SK-N-SH (cell line): ENCODE measurements at regions not wholly inside any gene's neighbourhood (a gene's known extent, or its start where the extent isn't known, plus 50 kb on each side); places are given as distances from the start of the nearest gene placed in this dataset.

Experiments used
- CTCF ChIA-PET: fragments of 300-600, 350-600 bp; formaldehyde crosslinking; extraction: SDS; loops from one replicate; lab custom pipeline; 2021; lab: Yijun Ruan, JAX
- POLR2A ChIA-PET: fragments of 350-600 bp; sonication (Branson Sonifier 250); formaldehyde crosslinking; extraction: SDS; loops from one replicate; lab custom pipeline; 2020; ENCODE audit warnings: antibody characterized with exemption, inconsistent platforms; lab: Yijun Ruan, JAX
- DNase-seq: peaks from one replicate; pipeline ENCODE4 v3.0.0; 2012
- H2AFZ ChIP-seq: fragments of 200-600 bp; sonication (generic); 2 replicates; pipeline ENCODE4 v1.8.1; 2016; ENCODE audit warnings: antibody characterized with exemption, mild to moderate bottlenecking, low read depth
- H3F3A ChIP-seq: fragments of 200-600 bp; sonication (generic); replicated peaks from 2 replicates; pipeline ENCODE3; 2016; ENCODE audit warnings: antibody characterized with exemption, mild to moderate bottlenecking; ENCODE audit not compliant: insufficient read depth
- H3K27ac ChIP-seq, 2 experiments: fragments of 200-500 bp in 1 of 2; fragments of 200-600 bp in 1 of 2; sonication (Bioruptor generic) in 1 of 2; sonication (generic), shearing (Covaris generic) in 1 of 2; 2 replicates each; pipeline versions ENCODE4 v1.5.1 to v1.6.1; 2014 to 2016; ENCODE audit warnings: low read depth in 2 of 2, inconsistent platforms in 1 of 2, low read length in 1 of 2, mild to moderate bottlenecking in 1 of 2, mixed read lengths in 1 of 2
- H3K27me3 ChIP-seq: fragments of 200-600 bp; sonication (generic), shearing (Covaris generic); 2 replicates; pipeline ENCODE4 v1.6.1; 2016; ENCODE audit warnings: mixed run types; ENCODE audit not compliant: insufficient read depth
- H3K36me3 ChIP-seq, 2 experiments: fragments of 200-500 bp in 1 of 2; fragments of 200-600 bp in 1 of 2; sonication (Bioruptor generic) in 1 of 2; sonication (generic) in 1 of 2; replicated peaks in 1 of 2; 2 replicates each; pipeline versions ENCODE3 to v1.5.1; 2014 to 2016; ENCODE audit warnings: low read length in 1 of 2, mild to moderate bottlenecking in 1 of 2; ENCODE audit not compliant: insufficient read depth in 2 of 2, control insufficient read depth in 1 of 2
- H3K4me1 ChIP-seq, 2 experiments: fragments of 200-500 bp in 1 of 2; fragments of 200-600 bp in 1 of 2; sonication (Bioruptor generic) in 1 of 2; sonication (generic), shearing (Covaris generic) in 1 of 2; 2 replicates each; pipeline versions ENCODE4 v1.5.1 to v1.6.1; 2014 to 2016; ENCODE audit warnings: low read depth in 1 of 2, low read length in 1 of 2, mixed run types in 1 of 2; ENCODE audit not compliant: insufficient read depth in 2 of 2, control insufficient read depth in 1 of 2
- H3K4me2 ChIP-seq: fragments of 200-600 bp; sonication (generic), shearing (Covaris generic); 2 replicates; pipeline ENCODE4 v1.6.1; 2017; ENCODE audit warnings: mixed run types
- H3K4me3 ChIP-seq, 2 experiments: fragments of 200-500 bp in 1 of 2; fragments of 200-600 bp in 1 of 2; sonication (Bioruptor generic) in 1 of 2; sonication (generic), shearing (Covaris generic) in 1 of 2; 2 replicates each; pipeline versions ENCODE4 v1.5.1 to v1.8.1; 2014 to 2016; ENCODE audit warnings: low read depth in 2 of 2, inconsistent platforms in 1 of 2, low read length in 1 of 2, mild to moderate bottlenecking in 1 of 2, mixed read lengths in 1 of 2, moderate library complexity in 1 of 2
- H3K79me2 ChIP-seq: fragments of 200-600 bp; sonication (generic); 2 replicates; pipeline ENCODE4 v1.8.1; 2017; ENCODE audit warnings: mild to moderate bottlenecking; ENCODE audit not compliant: insufficient read depth
- H3K9ac ChIP-seq: fragments of 200-600 bp; sonication (generic); 2 replicates; pipeline ENCODE4 v1.6.1; 2017; ENCODE audit warnings: mixed run types
- H3K9me2 ChIP-seq: fragments of 200-600 bp; sonication (generic); 2 replicates; pipeline ENCODE4 v1.6.1; 2017; ENCODE audit warnings: mixed run types
- H3K9me3 ChIP-seq: fragments of 200-600 bp; sonication (generic); 2 replicates; pipeline ENCODE4 v1.6.1; 2017; ENCODE audit warnings: mixed run types, mild to moderate bottlenecking, moderate library complexity
- H4K20me1 ChIP-seq: fragments of 200-600 bp; sonication (generic); 2 replicates; pipeline ENCODE4 v1.6.1; 2017; ENCODE audit warnings: mild to moderate bottlenecking, mixed run types; ENCODE audit not compliant: insufficient read depth
- CHD2 ChIP-seq: fragments of 150-350 bp; IDR thresholded peaks from 2 replicates; pipeline ENCODE4 v1.6.1; 2018; ENCODE audit warnings: low read length; ENCODE audit not compliant: partially characterized antibody
- FOXJ3 ChIP-seq: sonication (generic); formaldehyde crosslinking; IDR thresholded peaks from 2 replicates; pipeline ENCODE4 v1.5.1; 2020; ENCODE audit warnings: mild to moderate bottlenecking, missing genetic modification reagents
- FOXM1 ChIP-seq: IDR thresholded peaks from 2 replicates; pipeline ENCODE4 v1.4.0; 2012; ENCODE audit warnings: low read depth, mild to moderate bottlenecking
- NFIC ChIP-seq: IDR thresholded peaks from 2 replicates; pipeline ENCODE4 v1.4.0; 2012; ENCODE audit warnings: borderline replicate concordance
- RAD21 ChIP-seq: IDR thresholded peaks from 2 replicates; pipeline ENCODE4 v1.6.1; 2012; ENCODE audit warnings: mild to moderate bottlenecking, low read length
- SIN3A ChIP-seq: IDR thresholded peaks from 2 replicates; pipeline ENCODE4 v1.6.1; 2012; ENCODE audit warnings: low read depth, mild to moderate bottlenecking, low read length, moderate library complexity, borderline replicate concordance
- TAF1 ChIP-seq: IDR thresholded peaks from 2 replicates; pipeline ENCODE4 v1.6.1; 2012; ENCODE audit warnings: low read depth, mild to moderate bottlenecking, low read length, moderate library complexity, borderline replicate concordance
- WGBS: methylation state at CpG from one replicate; pipeline ENCODE4 v1.1.6; 2017; ENCODE audit warnings: low lambda C conversion rate; 5-methylcytosine and 5-hydroxymethylcytosine counted together
- TF ChIP-seq, protein P1 (sequence below): fragments of 150-350 bp; IDR thresholded peaks from 2 replicates; pipeline ENCODE4 v1.6.1; 2017; ENCODE audit warnings: antibody characterized with exemption, low read length, low read depth, borderline replicate concordance
- TF ChIP-seq, protein P2 (sequence below): IDR thresholded peaks from 2 replicates; pipeline ENCODE4; 2012
- TF ChIP-seq, protein P3 (sequence below): IDR thresholded peaks from 2 replicates; pipeline ENCODE4 v1.6.1; 2012; ENCODE audit warnings: mild to moderate bottlenecking, low read depth, low read length, moderate library complexity
- TF ChIP-seq, protein P4 (sequence below): IDR thresholded peaks from 2 replicates; pipeline ENCODE4 v1.4.0; 2012; ENCODE audit warnings: low read depth, borderline replicate concordance

DNA sequence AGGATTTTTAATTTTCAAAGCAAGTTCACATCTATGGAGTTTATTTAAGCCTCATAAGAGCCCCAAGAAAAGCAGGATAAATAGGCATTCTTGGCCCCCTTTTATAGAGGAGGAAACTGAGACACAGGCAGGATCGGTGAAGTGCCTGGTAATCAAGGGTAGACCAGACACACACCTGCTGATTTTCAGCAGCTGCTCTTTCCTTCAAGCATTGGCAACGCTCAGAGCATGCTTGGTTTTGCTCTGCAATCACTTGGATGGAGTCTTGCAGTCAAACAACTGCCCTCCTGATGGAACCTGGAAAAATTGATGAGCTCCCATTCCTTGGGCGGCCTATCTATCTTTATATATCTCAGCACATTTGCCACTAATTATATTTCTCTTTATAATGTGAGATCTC, 478.9 kb upstream of the CAMK1G start:
- Histone ChIP-seq H3K79me2 (no peaks in the 10 kb centered on the region), H3K4me1 (peaks cover 12 to 29% of the 10 kb centered on the region in 2 experiments; a peak in 3 of 4 replicates), H3K4me3 (no peak overlapping the region), H4K20me1 (no peaks in the 10 kb centered on the region), H3K27ac (no peak overlapping the region; a peak in 1 of 4 replicates), H3K9me2 (no peaks in the 10 kb centered on the region), H3F3A (peaks cover 14% of the 10 kb centered on the region), H2AFZ (no peak overlapping the region), H3K9ac (no peak overlapping the region)
- WGBS, result 88% methylated on average over 3 of the region's 3 CpGs
- ChIA-PET POLR2A (no interaction called here), CTCF (interaction anchor here (1.4 kb wide), 1 partner anchor 103 kb away, joined by 3 read pairs; no protein-coding TSS in a partner anchor)
- DNase-seq, result no peak
- TF ChIP-seq NFIC, result no peak
- TF ChIP-seq, protein P1, sequence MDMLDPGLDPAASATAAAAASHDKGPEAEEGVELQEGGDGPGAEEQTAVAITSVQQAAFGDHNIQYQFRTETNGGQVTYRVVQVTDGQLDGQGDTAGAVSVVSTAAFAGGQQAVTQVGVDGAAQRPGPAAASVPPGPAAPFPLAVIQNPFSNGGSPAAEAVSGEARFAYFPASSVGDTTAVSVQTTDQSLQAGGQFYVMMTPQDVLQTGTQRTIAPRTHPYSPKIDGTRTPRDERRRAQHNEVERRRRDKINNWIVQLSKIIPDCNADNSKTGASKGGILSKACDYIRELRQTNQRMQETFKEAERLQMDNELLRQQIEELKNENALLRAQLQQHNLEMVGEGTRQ, result no peak
- TF ChIP-seq, all 33 proteins: peak for 0
- no peaks in the 10 kb centered on the region for H3K27me3 ChIP-seq
- no peaks in the 10 kb centered on the region for H3K36me3 ChIP-seq
- no peaks in the 10 kb centered on the region for H3K9me3 ChIP-seq
- no peak overlapping the region for H3K4me2 ChIP-seq

DNA sequence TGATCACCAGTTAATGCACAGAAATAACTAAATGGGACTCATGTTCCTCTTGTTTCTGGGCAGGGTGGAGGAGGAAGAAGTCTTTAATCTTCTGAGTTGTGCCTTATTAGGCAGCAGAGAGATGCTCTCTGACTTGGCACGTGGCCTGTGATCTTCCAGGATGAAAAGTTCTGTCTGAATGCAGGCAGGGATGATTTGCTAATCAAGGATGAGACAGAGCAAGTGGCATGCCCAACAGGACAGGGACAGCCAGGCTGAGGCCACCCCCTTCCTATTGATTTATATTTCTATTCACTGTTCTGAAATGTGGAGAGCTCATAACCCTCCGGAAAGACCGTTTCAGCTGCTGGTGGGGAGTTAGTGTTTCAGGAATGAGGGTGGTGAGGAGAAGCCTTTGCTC, 477.8 kb upstream of the CAMK1G start:
- H3K9ac ChIP-seq, result no peak overlapping the region
- H3K9me3 ChIP-seq, result no peaks in the 10 kb centered on the region
- H3K4me3 ChIP-seq, result no peak overlapping the region
- H3K36me3 ChIP-seq, result no peaks in the 10 kb centered on the region
- TF ChIP-seq FOXM1, result no peak
- TF ChIP-seq, protein P2, sequence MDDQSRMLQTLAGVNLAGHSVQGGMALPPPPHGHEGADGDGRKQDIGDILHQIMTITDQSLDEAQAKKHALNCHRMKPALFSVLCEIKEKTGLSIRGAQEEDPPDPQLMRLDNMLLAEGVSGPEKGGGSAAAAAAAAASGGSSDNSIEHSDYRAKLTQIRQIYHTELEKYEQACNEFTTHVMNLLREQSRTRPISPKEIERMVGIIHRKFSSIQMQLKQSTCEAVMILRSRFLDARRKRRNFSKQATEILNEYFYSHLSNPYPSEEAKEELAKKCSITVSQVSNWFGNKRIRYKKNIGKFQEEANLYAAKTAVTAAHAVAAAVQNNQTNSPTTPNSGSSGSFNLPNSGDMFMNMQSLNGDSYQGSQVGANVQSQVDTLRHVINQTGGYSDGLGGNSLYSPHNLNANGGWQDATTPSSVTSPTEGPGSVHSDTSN, result 0 out of 2 replicates have a peak, but pooled peaks have one; percentile 10
- H3K4me2 ChIP-seq, result peak overlapping the region; percentile 51; the same call in 1 of the 2 replicates
- peaks cover 14% of the 10 kb centered on the region for H3F3A ChIP-seq
- H3K27ac ChIP-seq, result peak overlapping the region; percentile 72 to 85
- no peaks in the 10 kb centered on the region for H4K20me1 ChIP-seq
- WGBS, result 45% methylated on average over 3 of the region's 3 CpGs
- no peaks in the 10 kb centered on the region for H3K79me2 ChIP-seq
- no peaks in the 10 kb centered on the region for H3K9me2 ChIP-seq
- no peaks in the 10 kb centered on the region for H3K27me3 ChIP-seq
- POLR2A ChIA-PET, result no interaction called here
- H3K4me1 ChIP-seq, result peaks cover 12 to 29% of the 10 kb centered on the region in 2 experiments; a peak in 3 of 4 replicates
- no peak for DNase-seq
- H2AFZ ChIP-seq, result peak overlapping the region; percentile 61; the same call in 1 of the 2 replicates
- CTCF ChIA-PET, result interaction anchor here (1.8 kb wide), 1 partner anchor 10 kb away, joined by 6 read pairs; no protein-coding TSS in a partner anchor

DNA sequence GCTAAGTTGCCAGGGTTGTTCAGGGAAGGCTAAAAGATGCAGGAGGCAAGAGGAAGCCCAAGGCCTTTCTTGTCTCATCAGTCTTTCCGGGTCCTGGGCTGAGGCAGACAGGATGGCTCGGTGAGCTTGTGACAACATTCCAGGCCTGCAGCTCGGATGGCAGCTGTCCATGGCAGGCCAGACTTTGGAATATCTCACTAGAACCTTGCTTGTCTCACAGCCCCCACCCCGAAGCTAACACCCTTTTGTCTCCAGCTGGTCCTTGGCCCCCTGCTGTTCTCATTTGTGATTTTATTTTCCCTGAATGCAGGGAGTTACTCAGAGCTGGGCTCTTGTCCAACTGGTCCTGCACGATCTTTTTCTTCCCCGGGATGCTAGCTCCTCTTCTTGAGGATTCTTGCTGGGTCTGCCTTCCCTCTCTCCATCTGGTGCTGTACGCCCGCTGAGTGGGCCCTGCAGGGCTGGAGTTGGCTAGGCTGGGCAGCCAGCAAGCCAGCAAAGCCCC, 477.2 kb upstream of the CAMK1G start:
- peak; percentile 22 for DNase-seq
- Histone ChIP-seq H3K4me2 (peak overlapping the region; percentile 51; the same call in 1 of the 2 replicates), H3K36me3 (no peaks in the 10 kb centered on the region), H3K9me2 (no peaks in the 10 kb centered on the region), H3K4me1 (peaks cover 12 to 29% of the 10 kb centered on the region in 2 experiments; a peak in 3 of 4 replicates), H2AFZ (peak overlapping the region; percentile 61), H3F3A (peaks cover 14% of the 10 kb centered on the region), H3K9me3 (no peaks in the 10 kb centered on the region), H3K9ac (no peak overlapping the region), H3K79me2 (no peaks in the 10 kb centered on the region), H3K4me3 (no peak overlapping the region; a peak in 1 of 4 replicates), H4K20me1 (no peaks in the 10 kb centered on the region), H3K27me3 (no peaks in the 10 kb centered on the region), H3K27ac (peak overlapping the region; percentile 72 to 85)
- ChIA-PET CTCF (interaction anchor here (0.7 to 1.8 kb wide), 3 partner anchors 10 to 18 kb away, joined by 3 to 7 read pairs (median 6); no protein-coding TSS in a partner anchor), POLR2A (no interaction called here)
- WGBS, result 9% methylated on average over 6 of the region's 8 CpGs
- TF ChIP-seq FOXM1 (no peak), TAF1 (no peak), NFIC (peak; percentile 91), FOXJ3 (CRISPR knock-in tag) (no peak), CHD2 (no peak), SIN3A (no peak), RAD21 (peak; percentile 27; the same call in 1 of the 2 replicates)
- TF ChIP-seq, protein P3, sequence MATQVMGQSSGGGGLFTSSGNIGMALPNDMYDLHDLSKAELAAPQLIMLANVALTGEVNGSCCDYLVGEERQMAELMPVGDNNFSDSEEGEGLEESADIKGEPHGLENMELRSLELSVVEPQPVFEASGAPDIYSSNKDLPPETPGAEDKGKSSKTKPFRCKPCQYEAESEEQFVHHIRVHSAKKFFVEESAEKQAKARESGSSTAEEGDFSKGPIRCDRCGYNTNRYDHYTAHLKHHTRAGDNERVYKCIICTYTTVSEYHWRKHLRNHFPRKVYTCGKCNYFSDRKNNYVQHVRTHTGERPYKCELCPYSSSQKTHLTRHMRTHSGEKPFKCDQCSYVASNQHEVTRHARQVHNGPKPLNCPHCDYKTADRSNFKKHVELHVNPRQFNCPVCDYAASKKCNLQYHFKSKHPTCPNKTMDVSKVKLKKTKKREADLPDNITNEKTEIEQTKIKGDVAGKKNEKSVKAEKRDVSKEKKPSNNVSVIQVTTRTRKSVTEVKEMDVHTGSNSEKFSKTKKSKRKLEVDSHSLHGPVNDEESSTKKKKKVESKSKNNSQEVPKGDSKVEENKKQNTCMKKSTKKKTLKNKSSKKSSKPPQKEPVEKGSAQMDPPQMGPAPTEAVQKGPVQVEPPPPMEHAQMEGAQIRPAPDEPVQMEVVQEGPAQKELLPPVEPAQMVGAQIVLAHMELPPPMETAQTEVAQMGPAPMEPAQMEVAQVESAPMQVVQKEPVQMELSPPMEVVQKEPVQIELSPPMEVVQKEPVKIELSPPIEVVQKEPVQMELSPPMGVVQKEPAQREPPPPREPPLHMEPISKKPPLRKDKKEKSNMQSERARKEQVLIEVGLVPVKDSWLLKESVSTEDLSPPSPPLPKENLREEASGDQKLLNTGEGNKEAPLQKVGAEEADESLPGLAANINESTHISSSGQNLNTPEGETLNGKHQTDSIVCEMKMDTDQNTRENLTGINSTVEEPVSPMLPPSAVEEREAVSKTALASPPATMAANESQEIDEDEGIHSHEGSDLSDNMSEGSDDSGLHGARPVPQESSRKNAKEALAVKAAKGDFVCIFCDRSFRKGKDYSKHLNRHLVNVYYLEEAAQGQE, result peak; percentile 66; the same call in 1 of the 2 replicates
- TF ChIP-seq, protein P4, sequence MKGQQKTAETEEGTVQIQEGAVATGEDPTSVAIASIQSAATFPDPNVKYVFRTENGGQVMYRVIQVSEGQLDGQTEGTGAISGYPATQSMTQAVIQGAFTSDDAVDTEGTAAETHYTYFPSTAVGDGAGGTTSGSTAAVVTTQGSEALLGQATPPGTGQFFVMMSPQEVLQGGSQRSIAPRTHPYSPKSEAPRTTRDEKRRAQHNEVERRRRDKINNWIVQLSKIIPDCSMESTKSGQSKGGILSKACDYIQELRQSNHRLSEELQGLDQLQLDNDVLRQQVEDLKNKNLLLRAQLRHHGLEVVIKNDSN, result no peak
- TF ChIP-seq, protein P1, result no peak
